ENCODE measurements at regions not wholly inside any gene's neighbourhood (a gene's known extent, or its start where the extent isn't known, plus 50 kb on each side); places are given as distances from the start of the nearest gene placed in this dataset.
"Not testable (repeated sequence)": the region's sequence is repeated elsewhere in the genome, so short reads cannot be mapped to it uniquely, and the experiment has no call there.

DNA sequence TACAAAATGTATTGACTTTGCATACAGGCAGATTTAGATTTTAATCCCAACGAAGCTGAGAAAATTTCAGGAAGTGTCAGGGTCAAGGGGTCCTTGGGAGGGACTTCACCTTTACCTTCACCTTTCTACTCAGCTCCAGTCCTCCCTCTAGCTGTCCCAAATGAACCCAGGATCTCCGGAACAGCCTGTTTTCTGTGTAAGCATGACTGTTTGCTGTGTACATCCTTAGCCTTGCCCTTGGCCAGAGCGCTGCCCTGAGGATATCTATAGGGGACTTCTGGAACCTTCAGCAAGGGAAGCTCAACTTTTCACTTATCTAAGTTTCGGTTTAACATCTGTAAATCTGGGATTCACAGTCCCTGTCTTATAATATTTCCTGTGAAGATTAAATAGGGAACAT lies 246.8 kb upstream of the ST6GAL2 start:
- DNase-seq: no peak
- TF ChIP-seq POLR2A (IDR thresholded peaks at IDR 0.05; ENCODE audit: low read length): no peak
- no peak for TF ChIP-seq GATA1 (IDR thresholded peaks at IDR 0.05; ENCODE audit: low read depth, low read length)

GRCh38 chr2:107133412-107133811 lies 247.4 kb upstream of the ST6GAL2 start:
- TF ChIP-seq GATA1 (IDR thresholded peaks at IDR 0.05; ENCODE audit: low read depth, low read length) (no peak), POLR2A (IDR thresholded peaks at IDR 0.05; ENCODE audit: low read length) (no peak)
- DNase-seq: no peak

DNA sequence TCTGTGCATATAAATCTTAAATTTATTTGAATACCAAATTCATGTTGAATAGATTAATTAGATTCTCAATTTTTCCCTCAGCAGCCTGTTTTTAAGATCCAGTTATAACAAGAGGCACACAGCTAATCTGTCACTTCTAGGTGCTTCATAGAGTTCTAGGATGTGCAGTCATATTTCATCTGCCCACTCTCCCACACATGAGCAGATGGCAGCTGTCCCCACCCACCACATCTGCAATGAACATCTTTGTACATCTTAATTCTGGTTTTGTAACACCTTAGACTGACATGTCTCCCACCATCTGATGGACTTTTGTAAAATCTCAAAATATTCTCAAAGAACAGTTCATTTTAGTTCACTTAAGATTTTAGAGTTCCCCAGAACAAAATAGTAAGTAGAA lies 250.8 kb upstream of the ST6GAL2 start:
- DNase-seq: no peak
- TF ChIP-seq GATA1 (IDR thresholded peaks at IDR 0.05; ENCODE audit: low read depth, low read length): no peak
- TF ChIP-seq POLR2A (IDR thresholded peaks at IDR 0.05; ENCODE audit: low read length): no peak

- no peak for DNase-seq
- no peak for TF ChIP-seq GATA1 (IDR thresholded peaks at IDR 0.05; ENCODE audit: low read depth, low read length)
- TF ChIP-seq POLR2A (IDR thresholded peaks at IDR 0.05; ENCODE audit: low read length): no peak
Observed at GRCh38 chr2:107137706-107138105, 251.7 kb upstream of the ST6GAL2 start.

DNA sequence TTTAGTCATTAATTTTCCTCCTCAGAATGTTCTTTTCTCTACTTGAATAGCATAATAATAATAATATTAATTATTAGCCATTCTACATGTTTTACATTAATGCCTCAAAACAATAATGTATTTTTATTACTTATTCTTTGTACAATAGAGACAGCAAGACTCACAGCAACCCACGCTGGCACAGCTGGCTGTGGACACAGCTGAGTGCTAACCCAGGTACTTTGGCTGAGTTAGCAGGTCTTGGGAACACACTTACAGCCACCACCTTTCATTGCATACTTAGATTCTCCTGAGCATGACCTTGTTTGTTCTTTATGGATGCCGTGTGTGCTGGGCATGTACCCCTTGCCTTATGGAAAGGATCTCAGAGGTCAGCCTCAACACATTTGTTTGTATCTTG lies 260.2 kb upstream of the ST6GAL2 start:
- TF ChIP-seq GATA1 (IDR thresholded peaks at IDR 0.05; ENCODE audit: low read depth, low read length) (no peak), POLR2A (IDR thresholded peaks at IDR 0.05; ENCODE audit: low read length) (no peak)
- no peak for DNase-seq

GRCh38 chr2:107146645-107147044 lies 260.7 kb upstream of the ST6GAL2 start:
- not testable (repeated sequence) for DNase-seq

DNA sequence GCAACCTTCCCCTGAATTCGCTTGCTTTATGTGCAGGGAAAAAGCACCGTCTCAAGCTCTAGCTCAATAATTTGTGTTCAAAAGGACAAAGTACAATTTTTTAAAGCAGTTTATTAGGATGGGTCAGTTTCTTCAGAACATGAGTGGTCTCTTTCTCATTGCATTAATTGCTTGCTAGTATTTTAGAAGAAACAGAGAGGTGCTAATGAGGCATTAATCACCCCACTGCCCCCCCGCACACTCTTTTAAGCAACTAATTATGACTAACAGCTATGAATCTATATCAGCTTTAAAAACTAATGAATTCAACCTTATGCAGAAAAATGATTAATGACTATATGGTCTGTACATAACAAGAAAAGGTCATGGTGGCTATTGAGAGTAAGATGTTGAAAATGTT lies 262.1 kb upstream of the ST6GAL2 start:
- DNase-seq: no peak
- TF ChIP-seq POLR2A (IDR thresholded peaks at IDR 0.05; ENCODE audit: low read length) (no peak), GATA1 (IDR thresholded peaks at IDR 0.05; ENCODE audit: low read depth, low read length) (no peak)

- no peak for DNase-seq
- TF ChIP-seq GATA1 (IDR thresholded peaks at IDR 0.05; ENCODE audit: low read depth, low read length) (no peak), POLR2A (IDR thresholded peaks at IDR 0.05; ENCODE audit: low read length) (no peak)
Observed at GRCh38 chr2:107148496-107148895, 262.5 kb upstream of the ST6GAL2 start.

- TF ChIP-seq GATA1 (IDR thresholded peaks at IDR 0.05; ENCODE audit: low read depth, low read length): no peak
- DNase-seq: no peak
Observed at GRCh38 chr2:107160640-107161239, 274.8 kb upstream of the ST6GAL2 start.

GRCh38 chr2:107168141-107168540 lies 282.2 kb upstream of the ST6GAL2 start:
- no peak for TF ChIP-seq POLR2A (IDR thresholded peaks at IDR 0.05; ENCODE audit: low read length)
- no peak for TF ChIP-seq GATA1 (IDR thresholded peaks at IDR 0.05; ENCODE audit: low read depth, low read length)
- no peak for DNase-seq

DNA sequence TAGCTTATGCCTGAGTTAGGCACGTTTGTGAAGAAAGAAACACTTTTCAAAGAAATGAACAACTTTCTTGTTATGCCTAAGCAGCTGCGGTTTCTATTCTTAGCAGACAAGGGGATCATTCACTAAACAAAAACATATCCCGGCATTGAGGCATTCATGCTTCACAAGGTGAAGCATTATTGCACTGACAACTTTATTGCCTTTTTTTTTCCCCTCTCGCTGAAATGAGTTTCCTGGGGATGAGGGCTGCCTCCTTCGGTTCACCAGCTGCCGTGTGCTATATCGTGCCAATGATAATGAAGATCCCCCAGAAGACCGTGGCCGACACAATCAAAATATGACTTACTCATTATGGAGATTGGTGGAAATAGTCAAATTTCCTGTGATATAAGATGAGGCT lies 288.2 kb upstream of the ST6GAL2 start:
- TF ChIP-seq POLR2A (IDR thresholded peaks at IDR 0.05; ENCODE audit: low read length) (no peak), GATA1 (IDR thresholded peaks at IDR 0.05; ENCODE audit: low read depth, low read length) (no peak)
- no peak for DNase-seq

GRCh38 chr2:107182981-107183380 lies 297.0 kb upstream of the ST6GAL2 start:
- no peak for DNase-seq
- TF ChIP-seq GATA1 (IDR thresholded peaks at IDR 0.05; ENCODE audit: low read depth, low read length): no peak
- no peak for TF ChIP-seq POLR2A (IDR thresholded peaks at IDR 0.05; ENCODE audit: low read length)

DNA sequence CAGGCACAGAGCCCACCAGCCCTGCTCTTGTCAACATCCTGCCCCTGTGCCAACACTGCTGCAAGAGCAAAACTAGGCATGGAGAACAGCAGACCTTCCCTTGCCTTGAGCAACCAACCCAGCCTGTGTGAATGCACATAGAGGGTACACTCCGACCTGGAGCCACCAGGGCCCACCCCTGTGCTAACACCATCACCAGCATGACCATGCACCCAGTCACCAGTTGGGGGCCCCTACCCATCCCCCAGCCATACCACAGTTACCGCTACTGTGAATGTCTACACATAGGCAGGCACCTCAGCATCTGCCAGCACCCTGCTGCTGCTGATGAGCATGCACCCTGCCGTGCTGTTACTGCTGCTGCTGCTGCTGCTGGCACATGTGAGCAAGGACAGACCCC lies 301.9 kb upstream of the ST6GAL2 start:
- no peak for DNase-seq

GRCh38 chr2:107195631-107196030 lies 309.7 kb upstream of the ST6GAL2 start:
- DNase-seq: no peak

More for the DNA sequence above, 301.9 kb upstream of the ST6GAL2 start:
- TF ChIP-seq POLR2A (IDR thresholded peaks at IDR 0.05; ENCODE audit: low read length): no peak
- no peak for TF ChIP-seq GATA1 (IDR thresholded peaks at IDR 0.05; ENCODE audit: low read depth, low read length)

DNA sequence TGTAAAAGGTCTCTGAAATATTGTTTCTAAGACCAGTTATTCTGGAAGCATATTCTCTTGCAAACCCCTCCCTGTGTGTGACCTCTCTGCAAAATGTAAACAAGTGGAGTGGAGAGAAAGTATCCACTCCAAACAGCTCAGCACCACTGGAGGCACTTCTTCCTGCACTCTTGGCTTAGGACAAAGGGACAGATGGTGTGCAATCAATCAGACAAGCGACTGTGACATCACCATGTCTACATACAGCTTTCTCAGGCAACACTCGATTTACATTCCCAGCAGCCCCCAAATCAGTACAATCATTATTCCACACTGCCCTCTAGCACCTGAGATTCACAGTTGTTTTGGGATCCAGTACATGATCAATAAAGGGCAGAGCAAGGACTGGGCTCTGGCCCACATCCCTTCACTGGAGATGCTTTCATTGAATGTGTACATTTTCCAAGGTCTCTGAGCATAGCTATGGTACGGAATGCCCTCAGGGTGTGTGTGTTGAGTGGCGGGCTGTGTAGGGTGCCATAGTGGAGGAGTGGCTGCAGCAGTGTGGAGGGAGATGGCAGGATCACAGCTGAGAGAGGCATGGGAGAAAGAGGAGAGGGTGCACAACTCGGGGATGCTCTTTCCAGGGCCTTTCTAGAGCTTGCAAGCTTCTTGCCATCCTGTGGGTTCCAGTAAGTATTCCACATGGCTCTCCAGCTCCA lies 311.8 kb upstream of the ST6GAL2 start:
- TF ChIP-seq GATA1 (IDR thresholded peaks at IDR 0.05; ENCODE audit: low read depth, low read length) (no peak), POLR2A (IDR thresholded peaks at IDR 0.05; ENCODE audit: low read length) (no peak)
- DNase-seq: no peak

More at GRCh38 chr2:107195631-107196030, 309.7 kb upstream of the ST6GAL2 start:
- TF ChIP-seq POLR2A (IDR thresholded peaks at IDR 0.05; ENCODE audit: low read length): no peak
- TF ChIP-seq GATA1 (IDR thresholded peaks at IDR 0.05; ENCODE audit: low read depth, low read length): no peak

Data from erythroblast (primary cell).